Activated CD4-positive, alpha-beta memory T cell treated with anti-CD3 and anti-CD28 coated beads for 36 hours (primary cell): ENCODE measurements at regions not wholly inside any gene's neighbourhood (a gene's known extent, or its start where the extent isn't known, plus 50 kb on each side); places are given as distances from the start of the nearest gene placed in this dataset.
A peak's percentile ranks its signal among the peaks of the same experiment; 100 is the strongest.

Source experiments
- CTCF ChIA-PET: fragments of 350-600 bp; sonication (Branson Sonifier 250); formaldehyde crosslinking; loops from one replicate; lab custom pipeline; 2021; ENCODE audit warnings: antibody characterized with exemption, inconsistent platforms; lab: Charles Lee
- POLR2A ChIA-PET: fragments of 350-600 bp; sonication (Branson Sonifier 250); formaldehyde crosslinking; loops from one replicate; lab custom pipeline; 2021; ENCODE audit warnings: antibody characterized with exemption; lab: Charles Lee
- DNase-seq: peaks from one replicate; pipeline ENCODE4 v3.0.0-alpha.2; 2020
- H3K27ac Mint-ChIP-seq: one replicate; pipeline ENCODE4 v1.8.0; 2021; ENCODE audit warnings: mixed read lengths
- H3K27me3 Mint-ChIP-seq: one replicate; pipeline ENCODE4 v1.8.0; 2021; ENCODE audit warnings: mixed read lengths
- H3K36me3 Mint-ChIP-seq: one replicate; pipeline ENCODE4 v1.8.0; 2021; ENCODE audit warnings: mixed read lengths
- H3K4me1 Mint-ChIP-seq: one replicate; pipeline ENCODE4 v1.8.0; 2021; ENCODE audit warnings: low read depth, mixed read lengths
- H3K4me3 Mint-ChIP-seq: one replicate; pipeline ENCODE4 v1.8.0; 2021; ENCODE audit warnings: mild to moderate bottlenecking, mixed read lengths
- H3K9me3 Mint-ChIP-seq: one replicate; pipeline ENCODE4 v1.8.0; 2021; ENCODE audit warnings: mixed read lengths
- intact Hi-C: fragments of 100-400 bp; cut with micrococcal nuclease; formaldehyde crosslinking; loops from one replicate; pipeline ENCODE4 v1.15.1; 2023

- Mint-ChIP-seq H3K36me3 (peaks cover 5% of the 10 kb centered on the region), H3K27me3 (no peaks in the 10 kb centered on the region), H3K9me3 (peaks cover 8% of the 10 kb centered on the region), H3K4me1 (peaks cover 46% of the 10 kb centered on the region), H3K27ac (no peak overlapping the region), H3K4me3 (no peak overlapping the region)
- intact Hi-C loops, result no loop called here
- ChIA-PET POLR2A (no interaction called here), CTCF (no interaction called here)
- DNase-seq, result no peak
Measured at GRCh38 chr3:106006571-106006970, 137.8 kb upstream of the CBLB start.

GRCh38 chr3:106007512-106007911 lies 138.7 kb upstream of the CBLB start:
- peaks cover 8% of the 10 kb centered on the region for H3K9me3 Mint-ChIP-seq
- H3K36me3 Mint-ChIP-seq, result peaks cover 5% of the 10 kb centered on the region
- CTCF ChIA-PET, result no interaction called here
- DNase-seq, result peak; percentile 19
- intact Hi-C loops, result no loop called here
- H3K4me1 Mint-ChIP-seq, result peaks cover 49% of the 10 kb centered on the region
- no peaks in the 10 kb centered on the region for H3K27me3 Mint-ChIP-seq
- POLR2A ChIA-PET, result no interaction called here
- peak overlapping the region; percentile 49 for H3K27ac Mint-ChIP-seq
- no peak overlapping the region for H3K4me3 Mint-ChIP-seq

- Mint-ChIP-seq H3K27ac (no peak overlapping the region), H3K27me3 (no peaks in the 10 kb centered on the region), H3K9me3 (peaks cover 8% of the 10 kb centered on the region), H3K4me1 (peaks cover 46% of the 10 kb centered on the region), H3K36me3 (peaks cover 5% of the 10 kb centered on the region), H3K4me3 (no peak overlapping the region)
- POLR2A ChIA-PET, result no interaction called here
- intact Hi-C loops, result no loop called here
- CTCF ChIA-PET, result no interaction called here
- DNase-seq, result no peak
Measured at GRCh38 chr3:106008766-106009165, 140.0 kb upstream of the CBLB start.

GRCh38 chr3:106010829-106011228 lies 142.0 kb upstream of the CBLB start:
- Mint-ChIP-seq H3K9me3 (peaks cover 8% of the 10 kb centered on the region), H3K36me3 (peaks cover 7% of the 10 kb centered on the region), H3K4me3 (no peak overlapping the region), H3K27ac (peak overlapping the region; percentile 80), H3K27me3 (no peaks in the 10 kb centered on the region), H3K4me1 (peaks cover 50% of the 10 kb centered on the region)
- intact Hi-C loops, result loop anchor here (1.0 to 5.0 kb wide), 11 partner anchors 38 to 644 kb away; partner anchors contain the start of gene ALCAM
- DNase-seq, result no peak
- ChIA-PET POLR2A (interaction anchor here (0.7 to 0.9 kb wide), 3 partner anchors 147 to 204 kb away, joined by 3 read pairs; no protein-coding TSS in a partner anchor), CTCF (interaction anchor here (0.9 to 1.5 kb wide), 2 partner anchors 163 to 322 kb away, joined by 3 to 4 read pairs; no protein-coding TSS in a partner anchor)

- H3K27ac Mint-ChIP-seq, result peak overlapping the region; percentile 30
- H3K4me3 Mint-ChIP-seq, result no peak overlapping the region
- POLR2A ChIA-PET, result no interaction called here
- intact Hi-C loops, result loop anchor here (1.0 to 5.0 kb wide), 5 partner anchors 162 to 647 kb away; partner anchors contain the start of gene ALCAM
- no peak for DNase-seq
- peaks cover 2% of the 10 kb centered on the region for H3K36me3 Mint-ChIP-seq
- CTCF ChIA-PET, result no interaction called here
- peaks cover 41% of the 10 kb centered on the region for H3K4me1 Mint-ChIP-seq
- H3K9me3 Mint-ChIP-seq, result no peaks in the 10 kb centered on the region
- no peaks in the 10 kb centered on the region for H3K27me3 Mint-ChIP-seq
Measured at GRCh38 chr3:106013971-106014370, 145.2 kb upstream of the CBLB start.

GRCh38 chr3:106014518-106014917 lies 145.7 kb upstream of the CBLB start:
- peaks cover 2% of the 10 kb centered on the region for H3K36me3 Mint-ChIP-seq
- no peaks in the 10 kb centered on the region for H3K27me3 Mint-ChIP-seq
- H3K4me3 Mint-ChIP-seq, result no peak overlapping the region
- intact Hi-C loops, result loop anchor here (1.0 to 5.0 kb wide), 5 partner anchors 162 to 647 kb away; partner anchors contain the start of gene ALCAM
- ChIA-PET CTCF (no interaction called here), POLR2A (no interaction called here)
- DNase-seq, result no peak
- H3K9me3 Mint-ChIP-seq, result no peaks in the 10 kb centered on the region
- H3K4me1 Mint-ChIP-seq, result peaks cover 38% of the 10 kb centered on the region
- H3K27ac Mint-ChIP-seq, result no peak overlapping the region

GRCh38 chr3:106014971-106015370 lies 146.2 kb upstream of the CBLB start:
- DNase-seq, result no peak
- ChIA-PET CTCF (no interaction called here), POLR2A (no interaction called here)
- Mint-ChIP-seq H3K9me3 (no peaks in the 10 kb centered on the region), H3K4me1 (peaks cover 34% of the 10 kb centered on the region), H3K27me3 (no peaks in the 10 kb centered on the region), H3K4me3 (no peak overlapping the region), H3K27ac (no peak overlapping the region), H3K36me3 (peaks cover 2% of the 10 kb centered on the region)
- intact Hi-C loops, result loop anchor here (1.0 to 5.0 kb wide), 5 partner anchors 161 to 648 kb away; partner anchors contain the start of gene ALCAM

GRCh38 chr3:106018102-106018501 lies 149.3 kb upstream of the CBLB start:
- Mint-ChIP-seq H3K27ac (no peak overlapping the region), H3K4me3 (no peak overlapping the region), H3K4me1 (peaks cover 15% of the 10 kb centered on the region), H3K27me3 (no peaks in the 10 kb centered on the region), H3K36me3 (peaks cover 2% of the 10 kb centered on the region), H3K9me3 (no peaks in the 10 kb centered on the region)
- CTCF ChIA-PET, result no interaction called here
- POLR2A ChIA-PET, result interaction anchor here (0.6 kb wide), 1 partner anchor 156 kb away, joined by 3 read pairs; no protein-coding TSS in a partner anchor
- intact Hi-C loops, result no loop called here
- DNase-seq, result no peak

- Mint-ChIP-seq H3K27me3 (no peaks in the 10 kb centered on the region), H3K9me3 (no peaks in the 10 kb centered on the region), H3K27ac (no peak overlapping the region), H3K36me3 (peaks cover 2% of the 10 kb centered on the region), H3K4me3 (no peak overlapping the region), H3K4me1 (peaks cover 9% of the 10 kb centered on the region)
- ChIA-PET CTCF (no interaction called here), POLR2A (no interaction called here)
- intact Hi-C loops, result no loop called here
- no peak for DNase-seq
Measured at GRCh38 chr3:106018929-106019550, 150.2 kb upstream of the CBLB start.

GRCh38 chr3:106022913-106023312 lies 154.1 kb upstream of the CBLB start:
- no peak overlapping the region for H3K4me3 Mint-ChIP-seq
- POLR2A ChIA-PET, result no interaction called here
- intact Hi-C loops, result no loop called here
- H3K4me1 Mint-ChIP-seq, result no peaks in the 10 kb centered on the region
- no peaks in the 10 kb centered on the region for H3K9me3 Mint-ChIP-seq
- peaks cover 2% of the 10 kb centered on the region for H3K36me3 Mint-ChIP-seq
- no peak for DNase-seq
- CTCF ChIA-PET, result no interaction called here
- no peaks in the 10 kb centered on the region for H3K27me3 Mint-ChIP-seq
- no peak overlapping the region for H3K27ac Mint-ChIP-seq

- Mint-ChIP-seq H3K4me3 (no peak overlapping the region), H3K4me1 (no peaks in the 10 kb centered on the region), H3K36me3 (peaks cover 2% of the 10 kb centered on the region), H3K27ac (no peak overlapping the region), H3K9me3 (no peaks in the 10 kb centered on the region), H3K27me3 (no peaks in the 10 kb centered on the region)
- intact Hi-C loops, result no loop called here
- CTCF ChIA-PET, result no interaction called here
- POLR2A ChIA-PET, result no interaction called here
- DNase-seq, result no peak
Measured at GRCh38 chr3:106025151-106025722, 156.4 kb upstream of the CBLB start.

- no peak overlapping the region for H3K4me3 Mint-ChIP-seq
- H3K4me1 Mint-ChIP-seq, result no peaks in the 10 kb centered on the region
- intact Hi-C loops, result no loop called here
- no peaks in the 10 kb centered on the region for H3K27me3 Mint-ChIP-seq
- no peak for DNase-seq
- POLR2A ChIA-PET, result no interaction called here
- H3K36me3 Mint-ChIP-seq, result peaks cover 2% of the 10 kb centered on the region
- no peak overlapping the region for H3K27ac Mint-ChIP-seq
- CTCF ChIA-PET, result no interaction called here
- H3K9me3 Mint-ChIP-seq, result no peaks in the 10 kb centered on the region
Measured at GRCh38 chr3:106029954-106030626, 161.3 kb upstream of the CBLB start.
